COLO829 (cell line): ENCODE measurements at regions not wholly inside any gene's neighbourhood (a gene's known extent, or its start where the extent isn't known, plus 50 kb on each side); places are given as distances from the start of the nearest gene placed in this dataset.

Source experiments
- DNase-seq: peaks from one replicate; pipeline ENCODE4 v3.0.0; 2012; ENCODE audit warnings: low spot score

- peak; percentile 79 for DNase-seq
These were observed 57.8 kb upstream of the PLSCR4 start for GRCh38 chr3:146308682-146309081.

DNA sequence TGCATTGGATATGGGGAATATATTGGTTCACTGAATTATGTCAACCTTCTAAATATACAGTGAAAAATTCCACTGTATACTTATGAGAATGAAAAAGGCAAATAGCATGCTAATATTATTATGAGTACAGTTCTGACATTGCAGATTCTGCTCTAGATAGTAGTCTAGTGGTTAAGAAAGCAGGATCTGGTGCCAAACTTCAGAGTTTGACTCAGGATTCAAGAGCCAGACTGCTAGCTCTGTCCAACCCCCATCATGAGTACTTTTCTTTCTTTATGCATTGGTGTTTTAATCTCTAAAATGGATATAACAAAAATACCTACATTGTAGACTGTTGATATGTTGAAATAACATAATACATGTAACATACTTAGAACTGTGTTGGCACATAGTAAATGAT is 57.3 kb upstream of the PLSCR4 start:
- DNase-seq, result no peak

DNA sequence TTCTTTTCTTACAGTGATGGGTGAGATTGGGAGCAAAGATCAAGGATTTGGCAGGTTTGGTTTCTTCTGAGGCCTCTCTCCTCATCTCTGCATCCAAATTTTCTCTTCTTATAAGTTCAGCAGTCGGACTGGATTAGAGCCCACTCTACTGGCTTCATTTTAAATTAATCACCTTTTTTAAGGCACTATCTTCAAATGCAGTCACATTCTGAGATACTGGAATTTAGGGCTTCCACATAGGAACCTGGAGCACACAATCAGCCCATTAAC is 56.5 kb upstream of the PLSCR4 start:
- no peak for DNase-seq

DNA sequence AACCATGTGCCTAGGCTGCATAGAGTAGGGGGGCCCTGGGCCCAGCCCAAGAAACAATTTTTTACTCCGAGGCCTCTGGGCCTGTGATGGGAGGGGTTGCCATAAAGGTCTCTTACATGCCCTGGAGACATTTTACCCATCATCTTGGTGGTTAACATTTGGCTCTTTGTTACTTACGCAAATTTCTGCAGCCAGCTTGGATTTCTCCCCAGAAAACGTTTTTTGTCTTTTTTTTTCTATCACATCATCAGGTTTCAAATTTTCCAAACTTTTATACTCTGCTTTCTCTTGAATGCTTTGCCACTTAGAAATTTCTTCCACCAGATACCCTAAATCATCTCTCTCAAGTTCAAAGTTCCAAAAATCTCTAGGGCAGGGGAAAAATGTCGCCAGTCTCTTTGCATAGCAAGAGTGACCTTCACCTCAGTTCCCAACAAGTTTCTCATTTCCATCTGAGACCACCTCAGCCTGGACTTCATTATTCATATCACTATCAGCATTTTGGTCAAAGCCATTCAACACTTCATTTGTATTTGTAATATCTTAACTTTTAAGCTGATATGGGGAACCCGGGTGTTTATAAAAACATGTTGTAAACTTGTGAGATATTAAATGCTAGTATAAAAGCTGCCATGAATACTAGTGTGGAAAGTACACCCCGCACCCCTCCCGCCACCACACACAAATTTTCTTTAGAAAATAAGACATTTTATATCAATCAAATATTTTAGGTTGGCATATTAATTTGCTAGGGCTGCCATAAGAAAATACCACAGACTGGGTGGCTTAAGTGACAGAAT is 56.0 kb upstream of the PLSCR4 start:
- no peak for DNase-seq

DNA sequence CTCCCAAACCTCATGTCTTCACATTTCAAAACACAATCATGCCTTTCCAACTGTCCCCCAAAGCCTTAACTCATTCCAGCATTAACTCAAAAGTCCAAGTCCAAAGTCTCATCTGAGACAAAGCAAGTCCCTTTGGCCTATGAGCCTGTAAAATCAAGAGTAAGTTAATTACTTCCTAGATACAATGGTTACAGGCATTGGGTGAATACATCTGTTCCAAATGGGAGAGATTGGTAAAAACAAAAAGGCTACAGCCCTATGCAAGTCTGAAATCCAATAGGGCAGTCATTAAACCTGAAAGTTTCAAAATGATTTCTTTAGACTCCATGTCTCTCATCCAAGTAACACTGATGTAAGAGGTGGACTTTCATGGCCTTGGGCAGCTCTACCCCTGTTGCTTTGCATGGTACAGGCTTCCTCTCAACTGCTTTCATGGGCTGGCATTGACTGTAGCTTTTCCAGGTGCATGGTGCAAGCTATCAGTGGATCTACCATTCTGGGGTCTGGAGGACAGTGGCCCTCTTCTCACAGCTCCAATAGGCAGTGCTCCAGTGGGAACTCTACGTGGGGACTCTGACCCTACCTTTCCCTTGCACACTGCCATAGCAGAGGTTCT is 55.0 kb upstream of the PLSCR4 start:
- DNase-seq, result no peak

GRCh38 chr3:146300768-146301167 is 49.9 kb upstream of the PLSCR4 start:
- no peak for DNase-seq
